ENCODE measurements at regions not wholly inside any gene's neighbourhood (a gene's known extent, or its start where the extent isn't known, plus 50 kb on each side); places are given as distances from the start of the nearest gene placed in this dataset.

DNA sequence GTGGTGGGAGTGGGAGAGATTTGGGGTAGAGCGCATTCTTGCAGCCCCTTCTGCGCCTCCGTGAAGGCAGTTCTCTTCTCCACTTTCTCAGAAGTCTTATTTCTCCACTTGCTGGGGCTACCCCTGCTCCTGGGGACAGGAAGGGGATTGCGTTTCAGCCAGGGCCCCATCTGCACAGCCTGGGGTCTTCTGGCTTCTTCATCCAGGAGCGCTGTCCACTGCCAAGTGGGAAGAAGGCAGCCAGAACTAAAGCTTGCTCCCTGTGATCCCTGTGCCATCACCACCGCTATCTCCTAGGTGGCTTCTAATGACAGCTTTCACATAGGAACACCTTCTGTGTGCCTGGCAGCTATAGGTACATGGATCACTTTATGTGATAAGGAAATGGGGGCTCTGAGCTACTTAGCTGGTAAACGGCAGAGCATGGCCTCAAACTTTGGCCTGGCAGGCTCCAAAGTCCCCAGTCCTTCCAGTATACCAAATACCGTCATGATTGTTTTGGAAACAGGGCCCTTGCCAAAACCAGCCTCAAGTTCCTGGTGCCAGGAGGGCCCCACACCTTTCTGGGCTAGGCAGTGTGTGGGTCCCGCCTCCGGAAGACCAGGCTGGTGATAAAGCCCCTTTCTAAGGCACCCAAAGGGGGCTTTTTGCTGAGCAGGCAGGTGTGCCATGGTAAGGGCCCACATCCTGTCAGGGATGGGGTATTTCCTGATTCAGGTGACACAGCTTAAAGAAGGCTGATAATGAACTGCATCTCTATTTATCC lies 60.4 kb upstream of the PAX6 start:
- TF ChIP-seq MYC (IDR thresholded peaks at IDR 0.05; ENCODE audit: low read depth, low read length): no peak
- TF ChIP-seq, protein P1, sequence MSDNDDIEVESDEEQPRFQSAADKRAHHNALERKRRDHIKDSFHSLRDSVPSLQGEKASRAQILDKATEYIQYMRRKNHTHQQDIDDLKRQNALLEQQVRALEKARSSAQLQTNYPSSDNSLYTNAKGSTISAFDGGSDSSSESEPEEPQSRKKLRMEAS (IDR thresholded peaks at IDR 0.05; ENCODE audit: low read depth, low read length): no peak
- TF ChIP-seq POLR2A (IDR thresholded peaks at IDR 0.05; ENCODE audit: extremely low read depth, insufficient read length): no peak
- TF ChIP-seq, protein P2, sequence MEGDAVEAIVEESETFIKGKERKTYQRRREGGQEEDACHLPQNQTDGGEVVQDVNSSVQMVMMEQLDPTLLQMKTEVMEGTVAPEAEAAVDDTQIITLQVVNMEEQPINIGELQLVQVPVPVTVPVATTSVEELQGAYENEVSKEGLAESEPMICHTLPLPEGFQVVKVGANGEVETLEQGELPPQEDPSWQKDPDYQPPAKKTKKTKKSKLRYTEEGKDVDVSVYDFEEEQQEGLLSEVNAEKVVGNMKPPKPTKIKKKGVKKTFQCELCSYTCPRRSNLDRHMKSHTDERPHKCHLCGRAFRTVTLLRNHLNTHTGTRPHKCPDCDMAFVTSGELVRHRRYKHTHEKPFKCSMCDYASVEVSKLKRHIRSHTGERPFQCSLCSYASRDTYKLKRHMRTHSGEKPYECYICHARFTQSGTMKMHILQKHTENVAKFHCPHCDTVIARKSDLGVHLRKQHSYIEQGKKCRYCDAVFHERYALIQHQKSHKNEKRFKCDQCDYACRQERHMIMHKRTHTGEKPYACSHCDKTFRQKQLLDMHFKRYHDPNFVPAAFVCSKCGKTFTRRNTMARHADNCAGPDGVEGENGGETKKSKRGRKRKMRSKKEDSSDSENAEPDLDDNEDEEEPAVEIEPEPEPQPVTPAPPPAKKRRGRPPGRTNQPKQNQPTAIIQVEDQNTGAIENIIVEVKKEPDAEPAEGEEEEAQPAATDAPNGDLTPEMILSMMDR (IDR thresholded peaks at IDR 0.05; ENCODE audit: low read depth, low read length): no peak
- DNase-seq (ENCODE audit: low read depth): no peak
- no peak overlapping the region for H3K4me3 ChIP-seq (ENCODE audit: low read depth, low read length)

DNA sequence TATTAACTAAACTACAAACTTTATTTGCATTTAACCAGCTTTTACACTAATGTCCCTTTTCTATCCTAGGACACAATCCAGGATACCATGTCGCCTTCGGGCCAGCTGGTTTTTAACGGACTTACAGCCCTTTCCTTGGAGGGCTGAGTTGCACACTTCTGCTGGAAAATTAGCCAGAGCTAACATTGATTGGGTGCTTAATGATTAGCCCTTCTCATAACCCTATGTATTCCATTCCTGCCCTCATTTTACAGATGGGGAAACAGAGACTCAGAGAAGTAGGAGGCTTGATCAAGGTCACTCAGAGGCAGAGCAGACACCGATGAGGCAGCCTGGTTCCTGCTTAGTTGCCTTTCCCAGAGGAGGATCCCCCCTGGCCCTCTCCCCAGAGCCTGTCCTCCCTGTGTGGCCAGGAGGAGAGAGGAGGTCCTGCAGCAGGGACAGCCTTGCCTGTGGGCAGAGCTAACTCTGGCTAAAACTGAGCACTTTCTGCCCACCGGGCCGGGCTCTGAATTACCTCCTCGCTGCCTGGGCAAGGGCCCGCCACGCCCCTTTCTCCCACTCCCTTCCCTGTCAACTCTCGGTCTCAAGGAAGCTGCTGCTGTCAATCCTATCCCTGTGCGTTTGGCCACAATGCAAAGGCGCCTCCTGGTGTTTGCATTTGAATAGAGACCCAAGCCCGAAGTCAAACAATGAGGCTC lies 59.6 kb upstream of the PAX6 start:
- H3K4me3 ChIP-seq (ENCODE audit: low read depth, low read length): no peak overlapping the region
- DNase-seq (ENCODE audit: low read depth): peak; percentile 66
- TF ChIP-seq, protein P2 (IDR thresholded peaks at IDR 0.05; ENCODE audit: low read depth, low read length): peak; percentile 64
- TF ChIP-seq POLR2A (IDR thresholded peaks at IDR 0.05; ENCODE audit: extremely low read depth, insufficient read length): no peak
- TF ChIP-seq MYC (IDR thresholded peaks at IDR 0.05; ENCODE audit: low read depth, low read length): 0 out of 2 replicates have a peak, but pooled peaks have one; percentile 11

DNA sequence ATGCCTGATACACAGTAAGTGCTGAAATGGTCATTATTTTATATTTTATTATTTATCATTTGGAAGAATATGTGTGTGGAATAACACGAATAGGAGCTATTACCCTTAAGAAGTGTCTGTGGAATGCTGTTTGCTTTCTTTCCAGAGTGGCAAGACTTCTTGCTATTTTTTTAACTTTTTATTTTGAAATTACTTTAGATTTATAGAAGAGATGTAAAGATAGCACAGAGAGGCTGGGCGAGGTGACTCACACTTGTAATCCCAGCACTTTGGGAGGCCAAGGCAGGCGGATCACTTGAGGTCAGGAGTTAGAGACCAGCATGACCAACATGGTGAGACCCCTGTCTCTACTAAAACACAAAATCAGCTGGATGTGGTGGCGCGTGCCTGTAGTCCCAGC lies 58.9 kb upstream of the PAX6 start:
- no peak for TF ChIP-seq MYC (IDR thresholded peaks at IDR 0.05; ENCODE audit: low read depth, low read length)
- TF ChIP-seq, protein P2 (IDR thresholded peaks at IDR 0.05; ENCODE audit: low read depth, low read length): no peak
- TF ChIP-seq POLR2A (IDR thresholded peaks at IDR 0.05; ENCODE audit: extremely low read depth, insufficient read length): no peak
- TF ChIP-seq, protein P1 (IDR thresholded peaks at IDR 0.05; ENCODE audit: low read depth, low read length): no peak
- H3K4me3 ChIP-seq (ENCODE audit: low read depth, low read length): no peak overlapping the region
- no peak for DNase-seq (ENCODE audit: low read depth)

DNA sequence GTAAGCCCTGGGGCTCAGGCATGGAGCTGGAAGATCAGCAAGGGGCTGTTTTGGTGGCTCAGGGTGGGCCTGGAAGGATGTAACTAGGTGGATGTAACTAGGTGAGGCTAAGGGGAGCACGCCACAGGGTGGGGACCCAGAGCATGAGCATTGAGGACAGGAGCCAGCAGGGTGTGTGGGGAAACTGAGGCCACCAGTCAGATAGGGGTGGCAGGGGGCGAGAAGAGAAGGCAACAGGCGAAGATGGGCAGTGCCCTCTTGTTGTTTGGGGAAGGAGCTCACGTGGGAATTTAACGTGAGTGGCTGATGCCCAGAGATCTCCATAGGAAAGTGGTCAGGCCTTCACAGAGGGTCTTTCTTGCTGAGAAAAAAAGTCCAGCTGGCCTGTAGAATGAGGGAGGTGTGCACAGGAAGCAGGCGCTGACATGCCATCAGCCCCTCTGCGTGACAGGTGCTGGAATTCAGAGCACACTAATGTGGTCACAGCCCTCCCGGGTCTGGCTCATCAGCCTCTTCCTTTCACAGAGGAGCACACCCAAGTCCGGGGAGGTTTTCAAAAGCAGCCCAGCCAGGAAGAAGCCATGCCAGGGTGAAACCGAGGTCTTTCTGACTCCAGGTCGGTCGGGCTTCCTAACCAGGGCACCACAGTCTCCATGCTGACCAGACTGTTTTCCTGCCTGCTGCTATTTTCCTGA lies 54.6 kb upstream of the PAX6 start:
- DNase-seq (ENCODE audit: low read depth): no peak
- TF ChIP-seq MYC (IDR thresholded peaks at IDR 0.05; ENCODE audit: low read depth, low read length) (no peak), POLR2A (IDR thresholded peaks at IDR 0.05; ENCODE audit: extremely low read depth, insufficient read length) (no peak)
- TF ChIP-seq, protein P1 (IDR thresholded peaks at IDR 0.05; ENCODE audit: low read depth, low read length): no peak
- TF ChIP-seq, protein P2 (IDR thresholded peaks at IDR 0.05; ENCODE audit: low read depth, low read length): no peak
- no peak overlapping the region for H3K4me3 ChIP-seq (ENCODE audit: low read depth, low read length)

DNA sequence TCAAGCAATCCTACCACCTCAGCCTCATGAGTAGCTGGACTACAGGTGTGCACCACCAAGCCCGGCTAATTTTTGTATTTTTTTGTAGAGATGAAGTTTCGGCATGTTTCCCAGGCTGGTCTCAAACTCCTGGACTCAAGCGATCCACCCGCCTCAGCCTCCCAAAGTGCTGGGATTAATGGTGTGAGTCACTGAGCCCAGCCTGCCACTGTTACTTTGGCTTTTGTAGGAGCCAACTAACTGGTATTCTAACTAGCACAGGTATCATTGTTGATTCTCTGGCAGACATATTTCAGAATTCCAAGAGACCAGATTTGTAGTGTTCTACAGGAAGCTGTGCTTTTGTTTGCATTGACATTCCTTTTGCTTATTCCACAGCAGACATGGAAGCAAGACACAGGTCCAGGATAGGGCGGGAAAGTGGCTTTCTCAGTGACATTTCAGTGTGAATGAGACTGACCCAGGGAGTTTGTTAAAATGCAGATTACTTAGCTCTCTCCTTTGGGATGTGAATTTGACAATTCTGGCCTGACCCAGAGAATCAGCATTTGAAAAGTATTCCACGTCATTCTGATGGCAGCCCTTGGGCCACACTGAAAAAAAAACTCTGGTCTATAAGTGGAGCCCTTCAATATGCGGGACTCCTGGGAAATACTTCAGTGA lies 52.2 kb upstream of the PAX6 start:
- no peak for DNase-seq (ENCODE audit: low read depth)

More for the DNA sequence above, 52.2 kb upstream of the PAX6 start:
- no peak overlapping the region for H3K4me3 ChIP-seq (ENCODE audit: low read depth, low read length)
- TF ChIP-seq, protein P2 (IDR thresholded peaks at IDR 0.05; ENCODE audit: low read depth, low read length): no peak
- TF ChIP-seq, protein P1 (IDR thresholded peaks at IDR 0.05; ENCODE audit: low read depth, low read length): no peak
- TF ChIP-seq POLR2A (IDR thresholded peaks at IDR 0.05; ENCODE audit: extremely low read depth, insufficient read length): no peak
- TF ChIP-seq MYC (IDR thresholded peaks at IDR 0.05; ENCODE audit: low read depth, low read length): no peak

Measured in NB4 (cell line).